ENCODE measurements at regions not wholly inside any gene's neighbourhood (a gene's known extent, or its start where the extent isn't known, plus 50 kb on each side); places are given as distances from the start of the nearest gene placed in this dataset.

GRCh38 chr11:121814296-121814695 is 301.7 kb downstream of the BLID start:
- Mint-ChIP-seq H3K27me3 (no peaks in the 10 kb centered on the region), H3K9me3 (peaks cover 8% of the 10 kb centered on the region), H3K4me3 (no peak overlapping the region), H3K36me3 (ENCODE audit: low read depth) (no peaks in the 10 kb centered on the region), H3K27ac (no peak overlapping the region), H3K4me1 (no peaks in the 10 kb centered on the region)
- intact Hi-C loops (cut with micrococcal nuclease): no loop called here
- DNase-seq: no peak

GRCh38 chr11:121810291-121810690 is 305.7 kb downstream of the BLID start:
- intact Hi-C loops (cut with micrococcal nuclease): no loop called here
- H3K9me3 Mint-ChIP-seq: peaks cover 6% of the 10 kb centered on the region
- H3K4me1 Mint-ChIP-seq: no peaks in the 10 kb centered on the region
- no peaks in the 10 kb centered on the region for H3K36me3 Mint-ChIP-seq (ENCODE audit: low read depth)
- H3K27me3 Mint-ChIP-seq: no peaks in the 10 kb centered on the region
- no peak overlapping the region for H3K27ac Mint-ChIP-seq
- no peak for DNase-seq
- H3K4me3 Mint-ChIP-seq: no peak overlapping the region

GRCh38 chr11:121808096-121808495 is 307.9 kb downstream of the BLID start:
- Mint-ChIP-seq H3K27ac (no peak overlapping the region), H3K27me3 (no peaks in the 10 kb centered on the region), H3K4me3 (no peak overlapping the region), H3K36me3 (ENCODE audit: low read depth) (no peaks in the 10 kb centered on the region), H3K4me1 (no peaks in the 10 kb centered on the region), H3K9me3 (peaks cover 6% of the 10 kb centered on the region)
- intact Hi-C loops (cut with micrococcal nuclease): no loop called here
- no peak for DNase-seq

- no peak for DNase-seq
- Mint-ChIP-seq H3K27ac (no peak overlapping the region), H3K27me3 (no peaks in the 10 kb centered on the region), H3K4me1 (no peaks in the 10 kb centered on the region), H3K36me3 (ENCODE audit: low read depth) (no peaks in the 10 kb centered on the region), H3K9me3 (peaks cover 6% of the 10 kb centered on the region), H3K4me3 (no peak overlapping the region)
- intact Hi-C loops (cut with micrococcal nuclease): no loop called here
These were observed 309.0 kb downstream of the BLID start for GRCh38 chr11:121807051-121807450.

- no peaks in the 10 kb centered on the region for H3K4me1 Mint-ChIP-seq
- intact Hi-C loops (cut with micrococcal nuclease): no loop called here
- no peaks in the 10 kb centered on the region for H3K9me3 Mint-ChIP-seq
- H3K36me3 Mint-ChIP-seq (ENCODE audit: low read depth): no peaks in the 10 kb centered on the region
- no peak for DNase-seq
- no peaks in the 10 kb centered on the region for H3K27me3 Mint-ChIP-seq
- no peak overlapping the region for H3K27ac Mint-ChIP-seq
- H3K4me3 Mint-ChIP-seq: no peak overlapping the region
These were observed 313.5 kb downstream of the BLID start for GRCh38 chr11:121802542-121802941.

- Mint-ChIP-seq H3K4me3 (no peak overlapping the region), H3K9me3 (no peaks in the 10 kb centered on the region)
These were observed 314.2 kb downstream of the BLID start for GRCh38 chr11:121801781-121802180.

GRCh38 chr11:121801394-121801748 is 314.6 kb downstream of the BLID start:
- no peak for DNase-seq
- H3K27ac Mint-ChIP-seq: no peak overlapping the region
- H3K4me3 Mint-ChIP-seq: no peak overlapping the region
- no peaks in the 10 kb centered on the region for H3K36me3 Mint-ChIP-seq (ENCODE audit: low read depth)
- intact Hi-C loops (cut with micrococcal nuclease): no loop called here
- H3K4me1 Mint-ChIP-seq: no peaks in the 10 kb centered on the region
- H3K9me3 Mint-ChIP-seq: no peaks in the 10 kb centered on the region
- no peaks in the 10 kb centered on the region for H3K27me3 Mint-ChIP-seq

More at GRCh38 chr11:121801781-121802180, 314.2 kb downstream of the BLID start:
- H3K4me1 Mint-ChIP-seq: no peaks in the 10 kb centered on the region
- no peaks in the 10 kb centered on the region for H3K27me3 Mint-ChIP-seq
- intact Hi-C loops (cut with micrococcal nuclease): no loop called here
- no peaks in the 10 kb centered on the region for H3K36me3 Mint-ChIP-seq (ENCODE audit: low read depth)
- no peak overlapping the region for H3K27ac Mint-ChIP-seq
- DNase-seq: no peak

- intact Hi-C loops (cut with micrococcal nuclease): no loop called here
- Mint-ChIP-seq H3K9me3 (no peaks in the 10 kb centered on the region), H3K27ac (no peak overlapping the region), H3K4me3 (no peak overlapping the region), H3K27me3 (no peaks in the 10 kb centered on the region), H3K36me3 (ENCODE audit: low read depth) (no peaks in the 10 kb centered on the region), H3K4me1 (no peaks in the 10 kb centered on the region)
- no peak for DNase-seq
These were observed 315.2 kb downstream of the BLID start for GRCh38 chr11:121800731-121801393.

- H3K27ac Mint-ChIP-seq: no peak overlapping the region
- intact Hi-C loops (cut with micrococcal nuclease): no loop called here
- no peaks in the 10 kb centered on the region for H3K4me1 Mint-ChIP-seq
- no peaks in the 10 kb centered on the region for H3K36me3 Mint-ChIP-seq (ENCODE audit: low read depth)
- no peak overlapping the region for H3K4me3 Mint-ChIP-seq
- no peaks in the 10 kb centered on the region for H3K9me3 Mint-ChIP-seq
- DNase-seq: no peak
- no peaks in the 10 kb centered on the region for H3K27me3 Mint-ChIP-seq
These were observed 315.8 kb downstream of the BLID start for GRCh38 chr11:121800240-121800639.

- Mint-ChIP-seq H3K27ac (no peak overlapping the region), H3K36me3 (ENCODE audit: low read depth) (no peaks in the 10 kb centered on the region), H3K4me1 (no peaks in the 10 kb centered on the region), H3K9me3 (no peaks in the 10 kb centered on the region), H3K4me3 (no peak overlapping the region), H3K27me3 (no peaks in the 10 kb centered on the region)
- intact Hi-C loops (cut with micrococcal nuclease): no loop called here
- no peak for DNase-seq
These were observed 318.5 kb downstream of the BLID start for GRCh38 chr11:121797496-121797895.

- H3K27ac Mint-ChIP-seq: no peak overlapping the region
- intact Hi-C loops (cut with micrococcal nuclease): no loop called here
- DNase-seq: no peak
- no peak overlapping the region for H3K4me3 Mint-ChIP-seq
- H3K36me3 Mint-ChIP-seq (ENCODE audit: low read depth): no peaks in the 10 kb centered on the region
- no peaks in the 10 kb centered on the region for H3K27me3 Mint-ChIP-seq
- H3K4me1 Mint-ChIP-seq: no peaks in the 10 kb centered on the region
- no peaks in the 10 kb centered on the region for H3K9me3 Mint-ChIP-seq
These were observed 320.8 kb downstream of the BLID start for GRCh38 chr11:121795174-121795573.

GRCh38 chr11:121794671-121795141 is 321.3 kb downstream of the BLID start:
- intact Hi-C loops (cut with micrococcal nuclease): no loop called here
- H3K4me3 Mint-ChIP-seq: no peak overlapping the region
- no peak overlapping the region for H3K27ac Mint-ChIP-seq
- no peaks in the 10 kb centered on the region for H3K9me3 Mint-ChIP-seq
- no peaks in the 10 kb centered on the region for H3K36me3 Mint-ChIP-seq (ENCODE audit: low read depth)
- no peaks in the 10 kb centered on the region for H3K27me3 Mint-ChIP-seq
- H3K4me1 Mint-ChIP-seq: no peaks in the 10 kb centered on the region
- DNase-seq: no peak

GRCh38 chr11:121793916-121794315 is 322.1 kb downstream of the BLID start:
- H3K36me3 Mint-ChIP-seq (ENCODE audit: low read depth): no peaks in the 10 kb centered on the region
- H3K27ac Mint-ChIP-seq: no peak overlapping the region
- H3K27me3 Mint-ChIP-seq: no peaks in the 10 kb centered on the region
- H3K4me3 Mint-ChIP-seq: no peak overlapping the region
- no peaks in the 10 kb centered on the region for H3K4me1 Mint-ChIP-seq
- no peak for DNase-seq
- intact Hi-C loops (cut with micrococcal nuclease): no loop called here
- H3K9me3 Mint-ChIP-seq: no peaks in the 10 kb centered on the region

GRCh38 chr11:121793291-121793690 is 322.7 kb downstream of the BLID start:
- no peaks in the 10 kb centered on the region for H3K27me3 Mint-ChIP-seq
- no peak overlapping the region for H3K4me3 Mint-ChIP-seq
- DNase-seq: no peak
- H3K4me1 Mint-ChIP-seq: no peaks in the 10 kb centered on the region
- H3K36me3 Mint-ChIP-seq (ENCODE audit: low read depth): no peaks in the 10 kb centered on the region
- intact Hi-C loops (cut with micrococcal nuclease): no loop called here
- H3K27ac Mint-ChIP-seq: no peak overlapping the region
- no peaks in the 10 kb centered on the region for H3K9me3 Mint-ChIP-seq

- Mint-ChIP-seq H3K36me3 (ENCODE audit: low read depth) (no peaks in the 10 kb centered on the region), H3K4me3 (no peak overlapping the region), H3K4me1 (no peaks in the 10 kb centered on the region), H3K27ac (no peak overlapping the region), H3K9me3 (no peaks in the 10 kb centered on the region), H3K27me3 (no peaks in the 10 kb centered on the region)
- DNase-seq: no peak
- intact Hi-C loops (cut with micrococcal nuclease): no loop called here
These were observed 323.8 kb downstream of the BLID start for GRCh38 chr11:121792185-121792584.
